ENCODE measurements at regions not wholly inside any gene's neighbourhood (a gene's known extent, or its start where the extent isn't known, plus 50 kb on each side); places are given as distances from the start of the nearest gene placed in this dataset.

DNA sequence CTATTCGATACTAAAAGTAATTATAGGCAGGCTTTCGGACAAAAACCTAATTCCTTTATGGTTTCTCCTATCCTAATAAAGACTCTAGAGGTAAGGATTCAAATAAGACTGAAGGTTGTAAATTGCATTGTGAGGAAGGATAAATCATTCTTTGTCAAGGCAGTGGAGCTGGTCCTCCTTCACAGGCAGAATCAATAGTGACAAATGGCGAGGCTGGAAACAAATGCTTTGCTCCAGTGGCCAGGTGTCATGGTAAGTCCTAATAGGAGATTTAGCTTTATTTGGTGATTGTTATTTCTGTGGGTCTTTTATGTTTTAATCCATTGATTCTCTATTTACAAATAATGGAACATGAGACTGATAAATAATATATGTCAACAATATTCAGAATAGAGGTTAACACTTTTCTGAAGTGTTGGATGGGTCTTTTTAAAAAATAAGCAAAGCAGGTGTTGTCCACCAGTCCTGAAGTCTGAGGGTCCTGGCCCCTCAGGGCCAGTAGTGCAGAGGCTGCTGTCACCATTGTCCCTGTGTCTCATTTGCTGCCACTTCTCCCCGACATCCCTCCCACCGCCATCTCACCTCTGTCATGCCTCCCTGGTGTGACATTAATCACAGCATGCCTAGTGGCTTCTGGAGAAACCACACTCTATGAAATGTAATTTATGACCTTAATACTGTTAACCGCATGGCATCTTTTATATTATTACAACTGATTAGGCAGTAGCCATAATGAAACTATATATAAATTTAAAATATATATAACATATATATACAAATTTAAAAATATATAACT lies 120.9 kb upstream of the MAGI3 start:
- no peak for DNase-seq (ENCODE audit: extremely low read depth, low read depth)
- TF ChIP-seq, protein P1, sequence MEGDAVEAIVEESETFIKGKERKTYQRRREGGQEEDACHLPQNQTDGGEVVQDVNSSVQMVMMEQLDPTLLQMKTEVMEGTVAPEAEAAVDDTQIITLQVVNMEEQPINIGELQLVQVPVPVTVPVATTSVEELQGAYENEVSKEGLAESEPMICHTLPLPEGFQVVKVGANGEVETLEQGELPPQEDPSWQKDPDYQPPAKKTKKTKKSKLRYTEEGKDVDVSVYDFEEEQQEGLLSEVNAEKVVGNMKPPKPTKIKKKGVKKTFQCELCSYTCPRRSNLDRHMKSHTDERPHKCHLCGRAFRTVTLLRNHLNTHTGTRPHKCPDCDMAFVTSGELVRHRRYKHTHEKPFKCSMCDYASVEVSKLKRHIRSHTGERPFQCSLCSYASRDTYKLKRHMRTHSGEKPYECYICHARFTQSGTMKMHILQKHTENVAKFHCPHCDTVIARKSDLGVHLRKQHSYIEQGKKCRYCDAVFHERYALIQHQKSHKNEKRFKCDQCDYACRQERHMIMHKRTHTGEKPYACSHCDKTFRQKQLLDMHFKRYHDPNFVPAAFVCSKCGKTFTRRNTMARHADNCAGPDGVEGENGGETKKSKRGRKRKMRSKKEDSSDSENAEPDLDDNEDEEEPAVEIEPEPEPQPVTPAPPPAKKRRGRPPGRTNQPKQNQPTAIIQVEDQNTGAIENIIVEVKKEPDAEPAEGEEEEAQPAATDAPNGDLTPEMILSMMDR (IDR thresholded peaks at IDR 0.05; ENCODE audit: low read depth, low read length, missing control alignments): no peak
- H3K4me3 ChIP-seq (replicated peaks; ENCODE audit: low read depth, low read length): no peak overlapping the region

DNA sequence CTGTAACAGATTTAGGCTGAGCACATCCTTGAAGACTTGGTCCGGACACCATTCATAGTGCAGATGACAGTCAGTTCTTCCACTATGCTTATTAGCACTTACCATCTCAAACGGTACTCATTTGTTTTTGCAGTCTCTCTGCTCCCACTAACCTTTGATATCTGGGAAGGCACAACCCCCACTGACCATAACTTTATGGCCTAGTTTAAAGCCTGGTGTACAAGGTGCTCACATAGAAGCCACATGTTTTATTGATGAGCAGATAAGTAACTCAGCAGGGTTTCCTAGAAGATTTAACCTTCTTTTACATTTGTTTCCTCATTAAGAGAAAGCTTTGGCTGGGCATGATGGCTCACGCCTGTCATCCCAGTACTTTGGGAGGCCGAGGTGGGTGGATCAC lies 119.3 kb upstream of the MAGI3 start:
- H3K4me3 ChIP-seq (replicated peaks; ENCODE audit: low read depth, low read length): no peak overlapping the region
- TF ChIP-seq, protein P1 (IDR thresholded peaks at IDR 0.05; ENCODE audit: low read depth, low read length, missing control alignments): no peak
- DNase-seq (ENCODE audit: extremely low read depth, low read depth): no peak

GRCh38 chr1:113275083-113275482 lies 115.2 kb upstream of the MAGI3 start:
- TF ChIP-seq, protein P1 (IDR thresholded peaks at IDR 0.05; ENCODE audit: low read depth, low read length, missing control alignments): no peak
- no peak overlapping the region for H3K4me3 ChIP-seq (replicated peaks; ENCODE audit: low read depth, low read length)
- no peak for DNase-seq (ENCODE audit: extremely low read depth, low read depth)

GRCh38 chr1:113275691-113276090 lies 114.6 kb upstream of the MAGI3 start:
- TF ChIP-seq, protein P1 (IDR thresholded peaks at IDR 0.05; ENCODE audit: low read depth, low read length, missing control alignments): no peak
- no peak overlapping the region for H3K4me3 ChIP-seq (replicated peaks; ENCODE audit: low read depth, low read length)
- no peak for DNase-seq (ENCODE audit: extremely low read depth, low read depth)

GRCh38 chr1:113276507-113276906 lies 113.8 kb upstream of the MAGI3 start:
- DNase-seq (ENCODE audit: extremely low read depth, low read depth): no peak
- H3K4me3 ChIP-seq (replicated peaks; ENCODE audit: low read depth, low read length): no peak overlapping the region
- TF ChIP-seq, protein P1 (IDR thresholded peaks at IDR 0.05; ENCODE audit: low read depth, low read length, missing control alignments): no peak

DNA sequence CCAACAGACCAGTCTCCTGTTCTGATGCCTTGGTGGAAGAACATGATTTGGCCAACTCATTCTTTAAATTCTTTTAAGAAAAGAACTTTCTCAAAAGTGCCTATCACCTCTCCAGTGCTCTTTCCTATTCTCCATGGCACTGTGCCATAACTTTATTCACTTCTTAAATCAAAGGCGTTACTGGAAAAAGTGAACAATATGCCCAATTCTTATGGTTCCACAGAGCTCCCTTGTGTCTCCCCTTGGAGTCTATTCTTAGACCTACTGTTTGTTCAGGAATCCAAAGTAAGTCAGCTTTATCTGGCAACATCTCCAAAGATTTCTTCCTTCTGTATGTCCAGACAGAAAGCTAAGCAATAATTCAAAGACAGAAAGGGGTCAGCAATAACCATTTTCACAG lies 111.9 kb upstream of the MAGI3 start:
- no peak overlapping the region for H3K4me3 ChIP-seq (replicated peaks; ENCODE audit: low read depth, low read length)
- TF ChIP-seq, protein P1 (IDR thresholded peaks at IDR 0.05; ENCODE audit: low read depth, low read length, missing control alignments): no peak
- no peak for DNase-seq (ENCODE audit: extremely low read depth, low read depth)

GRCh38 chr1:113278777-113279176 lies 111.5 kb upstream of the MAGI3 start:
- TF ChIP-seq, protein P1 (IDR thresholded peaks at IDR 0.05; ENCODE audit: low read depth, low read length, missing control alignments): no peak
- DNase-seq (ENCODE audit: extremely low read depth, low read depth): no peak
- no peak overlapping the region for H3K4me3 ChIP-seq (replicated peaks; ENCODE audit: low read depth, low read length)

Measured in HFF-Myc (cell line).